Inflammatory macrophage treated with lipopolysaccharide for 1 hour (primary cell): ENCODE measurements at regions not wholly inside any gene's neighbourhood (a gene's known extent, or its start where the extent isn't known, plus 50 kb on each side); places are given as distances from the start of the nearest gene placed in this dataset.
A peak's percentile ranks its signal among the peaks of the same experiment; 100 is the strongest.
"Not testable (repeated sequence)": the region's sequence is repeated elsewhere in the genome, so short reads cannot be mapped to it uniquely, and the experiment has no call there.

ENCODE experiments used
- DNase-seq, 2 donors: peaks; one replicate each; pipeline ENCODE4 v3.0.0-alpha.2; 2020 to 2022

- not testable (repeated sequence) for DNase-seq
Measured at GRCh38 chr7:76117306-76117991, 69.5 kb downstream of the MDH2 start.

DNA sequence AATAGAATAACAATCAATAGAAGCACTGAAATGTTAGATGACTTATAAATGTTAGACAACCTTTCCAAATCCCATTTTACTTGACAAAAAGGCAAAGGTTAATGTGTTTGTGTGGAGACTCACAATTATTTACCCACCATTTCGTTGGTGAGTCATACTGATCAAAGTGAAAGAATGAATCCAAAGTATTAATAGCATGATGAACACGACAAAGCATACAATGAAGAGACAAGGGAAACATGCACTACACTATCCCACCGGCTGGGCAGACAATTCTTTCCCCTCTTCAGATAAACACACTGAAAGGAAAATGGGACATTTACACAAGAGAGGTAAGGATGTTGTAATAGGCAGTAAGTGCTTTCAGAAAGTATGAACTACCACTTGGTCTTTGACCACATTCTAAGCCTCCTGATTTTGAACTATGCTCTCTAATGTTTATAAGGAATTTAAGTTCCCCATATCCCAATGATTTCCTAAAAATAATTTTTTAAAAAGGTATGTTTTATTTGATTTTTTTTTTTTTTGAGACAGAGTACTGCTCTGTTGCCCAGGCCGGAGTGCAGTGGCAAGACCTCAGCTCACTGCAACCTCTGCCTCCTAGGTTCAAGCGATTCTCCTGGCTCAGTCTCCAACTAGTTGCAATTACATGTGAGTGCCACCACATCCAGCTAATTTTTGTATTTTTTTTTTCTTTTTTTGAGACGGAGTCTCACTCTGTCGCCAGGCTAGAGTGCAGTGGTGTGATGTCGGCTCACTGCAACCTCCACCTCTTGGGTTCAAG is 70.5 kb downstream of the MDH2 start:
- DNase-seq, result not testable (repeated sequence)

GRCh38 chr7:76121044-76121443 is 73.1 kb downstream of the MDH2 start:
- DNase-seq, result no peak

DNA sequence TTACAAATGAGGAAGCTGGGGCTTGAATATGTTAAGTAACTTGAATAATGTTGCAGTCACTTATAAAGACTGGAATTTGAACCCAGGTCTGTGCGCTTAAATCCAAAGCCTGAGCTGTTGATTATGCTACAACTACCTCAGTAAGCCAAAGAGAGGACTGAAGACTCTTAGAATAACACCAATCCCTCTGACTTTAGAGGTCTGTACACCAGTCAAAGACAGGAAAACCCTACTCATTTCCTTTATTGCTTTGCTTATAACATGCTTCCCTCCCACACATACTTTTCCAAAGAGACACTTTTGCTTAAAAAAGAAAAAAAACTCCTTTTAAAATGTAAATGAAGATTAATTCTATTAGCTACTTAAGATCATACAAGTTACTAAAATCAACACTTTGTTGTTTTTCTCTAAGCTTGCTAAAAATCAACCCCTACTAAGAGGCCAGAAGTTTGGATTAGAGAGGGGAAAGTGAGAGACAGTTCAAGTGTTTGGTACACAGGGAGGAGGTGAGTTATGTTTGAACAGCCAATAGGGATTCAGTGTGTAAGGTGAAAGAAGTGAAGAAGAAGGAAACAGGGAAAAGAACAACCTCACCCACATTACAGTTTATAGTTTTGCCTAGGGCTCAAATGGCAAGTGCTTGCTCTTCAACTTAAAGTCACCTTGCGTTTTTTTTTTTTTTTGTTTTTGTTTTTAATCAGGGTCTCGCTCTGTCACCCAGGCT is 74.8 kb downstream of the MDH2 start:
- peak; percentile 11 to 30 for DNase-seq

GRCh38 chr7:76123316-76123715 is 75.4 kb downstream of the MDH2 start:
- DNase-seq, result no peak

DNA sequence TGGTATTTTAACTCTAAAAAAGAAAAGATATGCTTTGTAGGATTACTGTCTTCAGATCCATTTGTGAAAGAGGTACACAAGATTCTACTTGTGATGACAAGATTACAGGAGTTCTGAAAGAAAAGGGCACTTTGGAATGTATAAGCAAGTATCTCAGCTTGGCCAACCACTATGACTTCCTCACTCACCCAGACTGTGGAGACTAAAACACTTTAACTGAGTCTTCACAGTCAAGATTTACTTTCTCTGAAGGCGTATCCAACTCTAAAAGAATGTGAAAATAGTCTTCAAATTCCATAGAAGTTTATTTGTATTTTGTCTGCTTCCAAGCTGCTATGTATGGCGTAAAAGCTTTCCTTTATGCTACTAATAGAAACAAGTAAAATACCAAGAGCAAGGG is 76.1 kb upstream of the SRRM3 start:
- no peak for DNase-seq

DNA sequence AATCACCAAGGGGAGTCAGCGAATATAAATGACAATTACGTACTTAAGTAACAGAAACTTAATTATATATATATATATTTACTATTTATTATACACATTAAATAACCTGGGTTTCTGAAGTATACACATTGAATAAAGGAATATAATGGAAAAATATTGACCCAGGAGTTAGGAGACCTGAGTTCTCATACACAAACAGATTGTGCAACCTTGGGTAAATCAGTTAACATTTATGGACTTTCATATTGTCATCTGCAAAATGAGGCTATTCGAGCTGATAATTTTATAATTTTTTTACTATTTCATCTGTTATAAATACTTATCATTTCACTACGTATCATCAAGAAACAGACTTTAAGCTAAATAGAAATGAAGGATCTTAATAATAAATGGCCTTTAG is 75.1 kb upstream of the SRRM3 start:
- DNase-seq, result no peak

- DNase-seq, result peak in 1 of 2 donors; percentile 3
Measured at GRCh38 chr7:76129366-76129765, 72.3 kb upstream of the SRRM3 start.

GRCh38 chr7:76129836-76130235 is 71.9 kb upstream of the SRRM3 start:
- DNase-seq, result no peak

DNA sequence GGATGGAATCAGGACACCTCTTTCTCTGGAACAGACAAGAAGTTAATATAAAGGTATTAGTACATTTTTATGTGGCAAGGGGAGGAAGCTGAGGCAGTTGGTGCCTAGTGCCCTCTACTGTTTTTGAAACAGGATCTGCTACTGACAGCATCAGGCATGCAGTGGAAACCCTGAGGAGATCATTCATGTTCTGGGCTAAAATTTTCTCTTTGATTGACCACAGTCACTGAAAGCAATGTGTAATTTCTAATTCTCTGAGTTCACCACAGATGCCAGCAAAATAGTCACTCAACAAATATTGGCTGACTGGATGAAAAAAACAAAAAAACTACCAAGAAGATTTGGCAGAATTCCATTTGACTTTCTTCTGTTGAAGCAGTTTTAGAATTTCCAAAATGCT is 71.0 kb upstream of the SRRM3 start:
- peak in 1 of 2 donors; percentile 20 for DNase-seq

- DNase-seq, result not testable (repeated sequence)
Measured at GRCh38 chr7:76131887-76132286, 69.8 kb upstream of the SRRM3 start.

DNA sequence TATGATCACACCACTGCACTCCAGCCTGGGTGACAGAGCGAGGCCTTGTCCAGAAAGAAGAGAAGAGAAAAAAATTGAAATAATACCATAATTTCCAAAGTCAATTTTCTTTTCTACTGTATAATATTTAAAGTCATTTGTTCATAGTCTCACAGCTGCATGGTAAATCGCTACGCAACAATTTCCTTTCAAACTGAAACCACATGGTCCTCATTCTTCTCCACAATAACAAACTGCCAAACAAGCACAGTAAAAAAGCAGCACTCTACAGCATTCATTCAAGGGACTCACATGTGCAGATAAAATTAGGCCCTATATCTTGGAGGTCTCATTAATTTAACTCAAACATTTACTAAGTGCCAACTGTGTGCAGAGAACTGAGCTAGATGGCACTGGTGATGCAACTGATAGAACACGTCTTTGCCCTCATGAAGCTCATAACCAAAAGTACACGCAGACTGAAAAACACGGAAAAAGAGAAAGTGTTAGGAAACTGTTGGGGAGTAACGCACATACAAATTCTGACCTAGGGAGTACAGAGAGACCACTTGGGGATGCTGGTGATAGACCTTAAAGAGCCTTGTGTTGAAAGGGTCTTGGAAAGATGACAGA is 68.4 kb upstream of the SRRM3 start:
- DNase-seq, result no peak

DNA sequence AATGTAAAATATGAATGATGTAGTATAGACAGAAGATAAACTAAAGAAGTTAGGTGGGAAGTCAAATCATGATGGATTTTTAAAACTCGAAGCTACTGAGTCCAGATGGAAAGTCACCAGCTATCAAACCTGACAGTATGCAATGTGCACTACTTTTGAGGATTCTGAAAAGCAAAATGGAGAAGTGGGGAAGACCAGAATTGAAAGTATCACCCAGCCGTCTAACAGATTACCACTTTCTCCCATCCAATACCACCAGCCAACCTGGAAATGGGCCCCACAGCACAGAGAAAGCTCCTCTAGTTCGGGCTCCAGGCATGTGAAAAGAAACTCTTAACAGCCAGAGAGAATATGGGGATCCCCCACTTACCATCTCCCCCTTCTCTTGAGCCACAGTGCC is 67.9 kb upstream of the SRRM3 start:
- no peak for DNase-seq

DNA sequence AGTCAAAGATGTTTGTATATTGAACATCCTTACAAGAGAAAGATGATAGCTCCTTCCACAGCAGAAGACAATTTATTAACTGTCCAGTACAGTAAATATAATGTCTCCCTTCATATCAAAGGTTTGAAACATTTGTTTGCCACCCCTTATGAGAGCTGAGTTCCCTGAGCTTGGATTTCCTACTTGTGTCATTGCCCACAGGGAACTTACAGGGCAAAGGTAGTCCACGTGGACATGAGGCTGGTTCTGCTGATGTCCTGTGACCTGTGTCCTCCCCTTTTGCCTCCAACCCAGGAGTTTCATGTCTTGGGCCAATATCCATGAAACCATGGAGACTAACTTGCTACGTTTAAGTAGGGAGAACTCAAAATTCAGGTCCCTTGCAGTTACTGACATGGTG is 66.4 kb upstream of the SRRM3 start:
- DNase-seq, result not testable (repeated sequence)

- DNase-seq, result not testable (repeated sequence)
Measured at GRCh38 chr7:76138577-76139313, 63.0 kb upstream of the SRRM3 start.

DNA sequence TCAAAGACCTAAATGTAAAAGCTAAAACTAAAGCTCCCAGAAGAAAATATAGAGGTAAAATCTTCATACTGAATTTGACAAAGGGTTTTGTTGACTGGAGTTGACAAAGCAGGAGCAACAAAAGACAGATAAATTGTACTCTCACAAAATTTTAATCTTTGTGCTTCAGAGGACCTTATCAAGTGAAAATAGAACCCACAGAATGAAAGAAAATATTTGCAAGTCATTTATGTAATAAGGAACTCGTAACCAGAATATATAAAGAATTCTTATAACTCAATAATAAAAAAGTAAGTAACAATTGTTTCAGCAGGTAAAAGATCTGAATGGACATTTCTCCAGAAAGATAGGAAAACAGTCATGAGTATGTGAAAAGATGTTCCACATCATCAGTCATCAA is 62.0 kb upstream of the SRRM3 start:
- DNase-seq, result no peak

GRCh38 chr7:76140259-76140658 is 61.4 kb upstream of the SRRM3 start:
- not testable (repeated sequence) for DNase-seq

DNA sequence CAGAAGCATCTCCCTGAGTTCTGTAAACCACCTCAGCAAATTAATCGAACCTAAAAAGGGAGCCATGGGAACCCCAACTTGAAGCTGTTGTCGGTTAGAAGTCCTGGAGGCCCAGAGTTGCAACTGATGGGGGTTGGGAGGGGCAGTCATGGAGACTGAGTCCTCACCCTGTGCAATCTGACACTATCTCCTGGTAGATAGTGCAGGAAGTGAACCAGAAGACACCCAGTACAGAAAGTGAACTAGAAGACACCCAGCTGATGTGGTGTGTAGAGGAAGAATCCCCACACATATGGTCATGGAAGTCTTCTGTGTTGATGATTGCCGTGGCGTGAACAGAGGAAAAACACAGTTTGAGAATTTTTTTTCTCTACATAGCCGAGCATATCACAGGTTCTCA is 58.8 kb upstream of the SRRM3 start:
- no peak for DNase-seq

GRCh38 chr7:76144664-76145270 is 56.9 kb upstream of the SRRM3 start:
- not testable (repeated sequence) for DNase-seq

- no peak for DNase-seq
Measured at GRCh38 chr7:76146374-76146773, 55.3 kb upstream of the SRRM3 start.

- DNase-seq, result not testable (repeated sequence)
Measured at GRCh38 chr7:76148947-76149346, 52.7 kb upstream of the SRRM3 start.
